GM19239 (cell line): ENCODE measurements at regions not wholly inside any gene's neighbourhood (a gene's known extent, or its start where the extent isn't known, plus 50 kb on each side); places are given as distances from the start of the nearest gene placed in this dataset.
"Not testable (repeated sequence)": the region's sequence is repeated elsewhere in the genome, so short reads cannot be mapped to it uniquely, and the experiment has no call there.

ENCODE experiments used
- DNase-seq: peaks from one replicate; pipeline ENCODE4 v3.0.0; 2011; ENCODE audit warnings: low spot score; ENCODE audit not compliant: insufficient read length
- FAIRE-seq: peaks from 2 replicates; lab custom pipeline; 2011; peaks lifted over from hg19 to GRCh38; lab: Jason Lieb, UNC

DNA sequence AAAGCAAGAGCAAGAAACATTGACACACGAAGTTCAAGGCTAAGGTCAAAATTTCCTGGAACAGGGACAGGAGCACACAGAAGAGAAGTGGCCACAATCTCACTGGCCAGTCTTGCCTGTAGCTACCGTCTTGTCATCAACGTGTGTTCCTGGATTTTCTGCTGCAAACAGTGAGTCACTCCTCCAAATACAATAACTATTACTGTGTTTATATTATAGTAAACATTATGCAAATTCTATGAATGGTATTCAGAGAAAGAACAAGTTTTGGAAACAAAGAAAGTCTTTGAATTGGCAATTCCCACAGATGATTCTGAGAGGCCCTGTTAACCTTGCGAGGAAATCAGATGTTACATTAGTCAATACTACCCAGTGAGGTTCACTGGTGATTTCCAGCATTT lies 220.5 kb downstream of the FAM43A start:
- FAIRE-seq (no peak), DNase-seq (no peak)

DNA sequence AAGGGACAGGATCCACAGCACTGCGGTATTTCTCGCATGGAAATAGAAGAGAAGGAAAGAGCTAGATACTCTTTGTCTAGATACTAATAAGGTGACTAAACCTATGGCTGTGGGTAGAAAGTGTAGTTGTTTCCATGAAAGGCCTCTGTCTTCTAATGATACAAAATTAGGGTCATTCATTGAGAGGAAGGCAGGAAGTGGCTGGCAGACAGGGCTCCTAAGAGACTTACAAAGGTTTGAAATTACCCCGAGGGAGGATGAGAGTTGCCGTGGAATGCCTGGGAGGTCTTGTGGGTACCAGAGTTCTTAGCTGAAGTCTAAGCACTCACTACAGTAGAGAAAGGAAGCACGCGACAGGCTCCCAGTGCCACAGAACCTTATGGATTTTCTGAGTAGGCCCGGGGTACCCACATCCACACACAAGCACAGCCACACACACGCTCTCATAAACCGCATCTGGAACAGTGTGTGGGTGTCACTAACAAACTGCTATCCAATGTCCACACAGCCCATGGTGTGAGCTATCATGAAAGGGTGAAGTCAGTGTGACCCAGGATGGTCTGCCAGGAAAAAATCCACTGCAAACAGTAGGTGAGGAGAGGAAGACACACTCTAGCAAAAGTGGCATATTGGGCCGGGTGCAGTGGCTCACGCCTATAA lies 221.4 kb downstream of the FAM43A start:
- FAIRE-seq (no peak), DNase-seq (no peak)

DNA sequence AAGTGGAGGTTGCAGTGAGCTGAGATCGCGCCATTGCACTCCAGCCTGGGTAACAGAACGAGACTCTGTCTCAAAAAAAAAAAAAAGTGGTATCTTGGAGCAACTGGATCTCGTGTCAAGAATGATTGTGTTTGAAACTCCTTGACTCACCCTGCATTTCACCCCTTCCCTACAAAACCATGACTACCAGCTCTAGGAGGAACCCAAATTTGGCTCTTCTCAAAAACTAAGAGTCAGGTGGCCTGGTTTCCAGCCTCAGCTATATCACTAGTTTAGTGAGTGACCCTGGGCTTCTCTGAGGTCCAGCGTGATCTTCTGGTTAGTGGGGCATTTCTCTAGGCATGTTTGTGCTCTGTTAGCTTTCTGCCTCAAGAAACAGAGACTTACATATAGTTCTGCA lies 222.1 kb downstream of the FAM43A start:
- FAIRE-seq: no peak
- DNase-seq: no peak

DNA sequence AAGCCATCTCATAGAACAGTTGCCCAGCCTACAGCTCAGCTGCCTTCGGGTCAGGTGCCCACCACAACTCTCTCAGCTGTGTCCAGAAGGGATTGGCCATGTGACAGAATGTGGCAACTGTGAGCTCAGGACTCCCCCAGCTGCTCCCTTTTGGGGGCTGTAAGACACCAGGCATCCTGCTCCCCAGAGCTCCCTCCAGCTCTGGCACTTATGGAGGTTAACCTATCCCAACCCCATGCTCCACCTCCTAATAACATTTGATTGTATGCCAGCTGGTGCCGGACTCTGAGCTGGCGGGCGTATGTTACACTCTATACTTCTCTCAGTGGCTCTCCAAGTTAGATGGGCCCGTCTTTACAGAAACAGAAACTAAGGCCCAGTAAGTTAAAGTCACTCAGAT lies 222.8 kb downstream of the FAM43A start:
- FAIRE-seq: no peak
- no peak for DNase-seq

DNA sequence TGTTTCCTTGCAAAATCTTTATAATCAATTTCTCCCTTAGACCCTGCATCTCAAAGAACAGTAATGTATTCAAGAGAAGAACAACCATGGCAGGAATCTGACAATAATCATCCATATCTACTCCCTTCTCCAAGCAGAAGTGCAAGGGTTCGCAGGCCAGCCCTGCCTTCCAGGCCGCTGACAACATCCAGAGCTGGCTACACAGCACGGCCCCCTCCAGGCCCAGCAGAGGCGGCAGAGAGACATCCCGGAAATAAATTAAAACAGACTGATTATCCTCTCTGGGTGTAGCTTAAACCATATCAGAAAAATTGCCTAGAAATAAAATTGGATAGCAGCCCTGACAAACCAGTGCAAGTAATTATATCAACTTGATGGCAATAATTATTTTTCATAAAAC lies 223.3 kb downstream of the FAM43A start:
- no peak for FAIRE-seq

DNA sequence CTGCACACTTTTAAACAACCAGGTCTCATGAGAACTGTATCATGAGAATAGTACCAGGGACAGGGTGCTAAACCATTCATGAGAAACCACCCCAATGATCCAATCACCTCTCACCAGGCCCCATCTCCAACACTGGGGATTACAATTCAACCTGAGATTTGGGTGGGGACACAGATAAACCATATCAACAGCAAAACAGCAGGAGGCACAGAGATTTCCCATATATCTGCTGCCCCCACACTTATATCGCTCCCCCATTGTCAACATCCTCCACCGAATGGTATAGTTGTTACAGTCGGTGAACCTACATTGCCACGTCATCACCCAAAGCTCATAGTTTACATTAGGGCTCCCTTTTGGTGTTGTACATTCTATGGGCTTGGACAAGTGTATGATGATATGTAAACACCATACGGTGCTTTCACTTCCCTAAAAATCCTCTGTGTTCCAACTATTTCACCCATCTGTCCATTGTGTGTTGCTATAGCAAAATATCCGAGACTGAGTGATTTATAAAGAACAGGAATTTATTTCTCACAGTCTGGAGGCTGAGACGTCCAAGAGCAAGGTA lies 224.8 kb downstream of the FAM43A start:
- no peak for FAIRE-seq

More for the DNA sequence above, 223.3 kb downstream of the FAM43A start:
- no peak for DNase-seq

DNA sequence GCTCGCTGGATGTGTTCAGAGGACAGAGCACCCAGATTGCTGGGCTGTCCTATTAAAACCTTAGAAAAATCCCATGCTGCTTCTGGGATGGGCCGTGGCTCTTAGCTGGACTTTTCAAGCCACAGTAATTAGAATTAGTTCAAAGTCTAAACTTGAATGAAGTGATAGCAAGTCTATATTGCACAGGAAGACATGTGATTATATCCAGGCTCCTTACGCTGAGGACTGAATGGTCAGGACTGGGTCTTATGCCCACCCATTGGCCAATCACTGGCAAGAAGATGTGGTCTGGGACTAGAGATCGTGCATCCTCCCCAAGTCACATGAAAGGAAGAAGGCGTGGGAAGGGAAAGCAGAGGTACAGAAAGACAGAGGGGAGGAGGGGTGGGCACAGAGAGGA lies 227.6 kb downstream of the FAM43A start:
- no peak for FAIRE-seq

More for the DNA sequence above, 224.8 kb downstream of the FAM43A start:
- no peak for DNase-seq

DNA sequence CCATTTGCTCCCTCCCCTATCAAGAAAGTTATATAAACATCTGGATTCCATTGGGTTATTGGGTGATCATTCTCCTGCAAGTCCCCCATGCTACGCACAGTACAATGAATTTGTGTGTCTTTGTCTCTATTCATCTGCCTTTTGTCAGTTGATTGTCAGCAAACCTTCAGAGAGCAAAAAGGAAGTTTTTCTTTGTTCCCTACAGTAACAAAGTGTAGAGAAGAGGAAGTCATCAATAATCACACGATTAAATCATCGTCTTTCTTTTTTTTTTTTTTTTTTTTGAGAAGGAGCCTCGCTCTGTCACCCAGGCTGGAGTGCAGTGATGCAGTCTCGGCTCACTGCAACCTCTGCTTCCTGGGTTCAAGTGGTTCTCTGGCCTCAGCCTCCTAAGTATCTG lies 239.2 kb downstream of the FAM43A start:
- not testable (repeated sequence) for DNase-seq, FAIRE-seq

More for the DNA sequence above, 227.6 kb downstream of the FAM43A start:
- no peak for DNase-seq

DNA sequence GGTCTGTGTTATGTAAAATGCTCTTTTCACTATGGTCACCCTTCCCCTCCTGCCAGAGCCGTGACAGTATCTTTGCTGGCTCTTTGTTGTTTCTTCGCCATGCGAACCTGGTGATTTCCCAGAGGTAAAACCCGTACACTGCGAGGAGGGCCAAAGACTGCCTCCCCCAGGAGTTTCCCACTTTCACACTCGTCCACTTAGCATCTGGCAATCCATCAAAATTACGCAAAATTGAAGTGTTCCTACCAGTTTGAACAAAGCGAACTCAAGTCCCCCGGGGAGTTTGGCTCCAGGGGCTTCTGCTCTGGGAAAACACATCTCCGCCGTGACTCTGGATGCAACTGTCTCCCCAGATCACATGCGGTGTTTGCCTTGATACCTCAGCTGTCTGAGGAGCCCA lies 239.9 kb downstream of the FAM43A start:
- DNase-seq (no peak), FAIRE-seq (no peak)

DNA sequence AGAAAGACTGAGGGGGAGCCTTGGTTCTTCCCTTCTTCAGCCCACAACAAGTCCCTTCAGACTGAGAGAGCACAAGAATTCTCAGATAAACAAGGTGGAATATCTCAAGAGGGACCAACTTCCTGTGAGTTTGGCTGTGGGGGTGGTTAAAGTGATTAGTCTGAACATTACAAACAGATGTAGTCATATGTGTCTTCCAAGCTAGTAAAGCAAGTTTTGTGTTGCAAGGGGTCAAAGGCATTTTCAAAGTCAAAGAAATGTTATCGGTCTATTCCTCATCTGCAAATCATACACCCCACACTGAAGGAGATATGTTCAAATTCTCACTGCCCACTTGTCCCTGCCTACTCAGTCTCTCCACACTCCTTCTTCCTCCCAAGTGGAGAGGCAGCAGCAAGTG lies 242.5 kb downstream of the FAM43A start:
- DNase-seq (no peak), FAIRE-seq (no peak)

DNA sequence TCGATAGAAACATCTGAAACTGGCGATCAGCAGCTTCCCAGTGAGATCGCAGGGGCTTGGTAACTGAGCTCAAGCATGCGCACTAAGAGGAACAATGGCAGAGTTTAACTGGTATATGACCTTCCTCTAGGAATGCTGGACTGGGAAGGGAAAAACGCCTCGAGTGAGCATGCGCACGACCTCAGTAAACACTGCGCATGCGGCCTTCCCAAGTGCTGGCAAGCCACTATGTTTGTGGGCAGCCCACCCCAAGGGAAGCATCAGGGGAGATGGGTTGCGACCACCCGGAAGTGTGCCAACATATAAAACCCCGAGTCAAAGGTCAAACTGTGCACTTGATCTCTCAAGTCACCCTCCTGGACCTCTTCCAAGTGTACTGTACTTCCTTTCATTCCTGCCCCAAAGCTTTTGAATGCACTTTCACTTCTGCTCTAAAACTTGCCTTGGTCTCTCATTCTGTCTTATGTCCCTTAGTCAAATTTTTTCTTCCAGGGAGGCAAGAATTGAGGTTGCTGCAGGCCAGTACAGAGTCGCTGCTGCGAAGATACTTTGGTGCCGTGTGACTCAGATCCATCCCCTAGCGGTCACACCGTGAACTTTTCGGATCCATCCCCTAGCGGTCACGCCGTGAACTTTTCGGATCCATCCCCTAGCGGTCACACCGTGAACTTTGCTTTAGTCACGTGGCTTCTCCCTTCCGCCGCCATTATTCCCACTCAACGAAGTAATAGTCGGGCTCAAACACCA lies 243.3 kb downstream of the FAM43A start:
- DNase-seq (no peak), FAIRE-seq (no peak)

DNA sequence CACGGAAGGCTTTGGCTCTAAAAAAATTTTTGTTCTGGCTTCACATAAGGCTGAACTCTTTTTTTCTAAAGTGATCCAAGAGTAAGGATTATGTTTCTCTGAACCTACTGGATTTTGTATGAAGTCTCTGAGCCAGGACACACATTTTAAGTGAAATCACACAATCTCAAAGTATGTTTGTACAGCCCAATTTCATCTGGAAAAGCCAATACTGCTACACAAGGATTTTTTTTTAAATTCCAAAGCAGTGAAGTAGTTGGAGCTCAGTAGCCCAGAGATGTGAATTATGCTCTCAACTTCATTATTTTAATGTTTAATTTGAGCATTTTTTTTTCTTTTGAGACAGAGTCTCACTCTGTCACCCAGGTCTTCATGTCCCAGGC lies 243.9 kb downstream of the FAM43A start:
- FAIRE-seq: no peak

DNA sequence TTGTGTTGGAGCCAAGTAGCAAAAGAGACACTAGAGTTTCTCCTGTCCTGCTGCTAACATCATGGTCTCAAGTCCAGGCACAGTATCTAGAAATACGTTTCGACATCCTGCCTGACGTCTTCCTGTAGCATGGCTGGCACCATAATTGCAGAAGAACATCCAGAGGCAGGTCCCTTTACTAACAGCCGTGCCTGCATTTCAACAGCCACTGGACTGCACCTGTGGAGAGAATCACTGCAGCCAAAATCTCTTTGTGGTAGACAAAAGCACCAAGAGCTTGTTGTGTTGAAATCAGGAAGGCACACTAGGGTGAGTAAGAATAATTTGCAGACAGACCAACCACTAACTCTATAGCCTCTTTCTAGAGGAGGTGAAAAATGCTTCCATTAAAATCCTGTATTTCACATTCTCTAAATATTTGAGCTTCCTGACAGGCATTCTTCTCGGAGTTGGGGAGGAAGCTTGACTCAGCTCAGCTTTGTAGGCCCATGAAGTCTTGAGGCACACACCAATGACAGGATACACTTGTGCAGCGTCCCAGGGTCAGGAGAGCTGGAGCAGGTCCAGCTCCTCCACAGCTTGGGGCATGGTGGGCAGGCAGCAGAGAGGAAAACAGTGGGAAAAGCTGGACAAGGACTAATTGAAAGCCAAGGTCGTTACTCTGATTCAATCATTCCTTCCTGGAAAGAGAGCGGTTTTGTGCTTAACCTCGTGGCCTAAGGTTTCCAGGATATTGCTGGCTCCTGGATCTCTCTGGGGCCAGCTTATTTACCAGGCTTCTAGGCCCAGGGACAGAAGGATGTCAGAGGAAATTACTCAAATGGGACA lies 244.9 kb downstream of the FAM43A start:
- no peak for FAIRE-seq
- no peak for DNase-seq

More for the DNA sequence above, 243.9 kb downstream of the FAM43A start:
- no peak for DNase-seq

DNA sequence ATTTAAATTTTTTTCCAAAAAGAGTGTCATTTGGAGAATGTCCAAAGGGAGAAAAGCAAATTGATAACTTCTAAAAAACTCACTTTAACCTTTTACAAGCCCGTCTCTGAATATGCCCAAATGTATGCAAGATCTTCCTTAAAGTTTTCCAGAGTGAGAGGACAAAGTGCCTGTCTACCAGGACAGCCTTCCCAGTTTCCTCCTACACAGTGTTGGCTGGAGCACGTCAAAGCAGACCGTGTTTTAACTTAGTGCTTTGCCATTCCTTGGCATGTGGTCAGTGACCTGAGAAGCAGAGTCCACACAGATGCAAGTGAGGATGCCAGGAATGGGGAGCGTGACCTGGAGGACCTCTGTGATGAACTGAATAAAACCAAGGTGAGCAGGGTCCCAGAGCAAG lies 245.7 kb downstream of the FAM43A start:
- DNase-seq: no peak
- FAIRE-seq: no peak

DNA sequence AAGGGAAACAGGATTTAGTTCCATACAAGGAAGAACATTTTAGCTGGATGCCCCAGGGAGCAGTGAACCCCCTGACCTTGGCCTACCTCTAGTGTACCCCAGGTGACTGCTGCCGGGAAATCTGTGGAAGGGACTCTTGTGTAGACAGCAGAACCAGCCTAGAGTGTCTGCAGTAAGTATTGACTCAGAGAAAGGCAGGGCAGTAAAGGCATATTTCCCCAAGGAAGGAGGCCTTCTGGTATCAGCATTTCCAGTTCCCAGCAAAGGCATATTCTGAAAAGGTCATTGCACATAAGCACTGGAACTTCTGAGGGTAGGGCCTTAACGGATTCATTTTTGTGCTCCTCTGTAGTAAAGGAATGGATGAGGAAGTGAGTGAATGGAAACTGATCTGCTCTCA lies 246.2 kb downstream of the FAM43A start:
- DNase-seq: no peak
- no peak for FAIRE-seq

DNA sequence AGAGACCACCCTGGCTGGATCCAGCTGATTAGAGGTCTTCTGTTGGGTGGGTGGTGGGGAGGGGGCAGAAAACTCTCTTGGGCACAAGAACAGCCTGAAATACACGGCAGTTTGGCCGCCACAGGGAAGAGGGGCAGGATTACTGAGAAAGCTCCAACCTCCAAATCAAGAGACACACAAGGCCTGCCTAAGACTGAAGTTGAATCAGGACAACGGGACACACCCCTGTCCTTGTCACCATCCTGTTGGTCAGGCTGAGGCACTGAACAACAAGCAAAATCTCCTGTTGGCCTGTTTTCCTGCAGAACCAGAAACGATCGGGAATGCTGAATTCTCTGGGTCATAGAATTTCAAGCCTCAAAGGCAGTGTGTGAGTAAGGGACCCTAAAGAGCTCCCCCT lies 247.8 kb downstream of the FAM43A start:
- FAIRE-seq (no peak), DNase-seq (no peak)

DNA sequence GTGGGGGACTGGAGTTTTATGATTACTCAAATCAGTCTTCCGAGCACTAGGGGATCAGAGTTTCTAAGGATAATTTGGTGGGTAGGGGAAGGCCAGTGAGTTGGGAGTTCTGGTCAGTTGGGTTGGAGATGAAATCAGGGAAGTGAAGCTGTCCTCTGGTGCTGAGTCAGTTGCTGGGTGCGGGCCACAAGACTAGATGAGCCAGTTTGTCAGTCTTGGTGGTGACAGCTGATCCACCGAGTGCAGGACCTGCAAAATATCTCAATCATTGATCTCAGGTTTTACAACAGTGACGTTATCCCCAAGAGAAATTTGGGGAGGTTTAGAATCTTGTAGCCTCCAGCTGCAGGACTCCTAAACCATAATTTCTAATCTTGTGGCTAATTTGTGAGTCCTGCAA lies 249.4 kb downstream of the FAM43A start:
- DNase-seq: no peak
- no peak for FAIRE-seq

DNA sequence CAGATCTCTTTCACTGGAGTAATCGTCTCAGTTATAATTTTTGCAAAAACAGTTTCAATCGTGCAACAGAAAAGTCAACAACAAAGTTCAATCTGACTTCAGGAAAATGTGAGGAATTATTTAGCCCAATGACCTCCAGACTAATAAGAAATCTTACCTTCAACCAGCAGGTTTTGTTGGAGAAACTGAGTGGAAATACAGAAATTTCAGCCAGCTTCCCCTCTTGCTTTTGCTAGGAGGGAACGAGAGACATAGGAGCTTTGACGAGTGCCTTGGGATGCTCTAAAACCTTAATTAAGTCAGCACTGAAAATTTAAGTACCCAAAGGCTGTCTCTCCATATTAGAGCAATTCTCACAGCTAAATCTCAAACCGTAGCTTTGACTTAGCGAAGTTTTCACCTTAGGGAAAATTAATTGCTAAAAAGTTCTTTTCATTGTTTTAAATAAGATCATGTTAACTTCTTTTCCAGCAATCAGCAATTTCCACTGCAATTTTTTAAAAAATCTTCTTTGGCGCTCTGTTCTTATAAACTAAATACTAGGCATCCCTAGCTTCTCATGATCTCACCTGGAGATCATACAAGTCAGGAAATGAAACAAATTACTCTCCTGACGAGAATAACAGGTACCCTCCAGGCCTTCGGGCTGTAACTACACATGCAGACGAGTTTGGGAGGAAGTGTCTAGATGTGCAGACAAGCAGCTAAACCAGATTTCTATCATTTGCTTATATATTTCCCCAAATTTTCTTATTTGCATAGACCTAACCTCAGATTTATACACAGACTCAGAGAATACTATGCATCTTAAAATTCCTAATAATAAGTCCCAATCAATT lies 250.2 kb downstream of the FAM43A start:
- DNase-seq (no peak), FAIRE-seq (no peak)

DNA sequence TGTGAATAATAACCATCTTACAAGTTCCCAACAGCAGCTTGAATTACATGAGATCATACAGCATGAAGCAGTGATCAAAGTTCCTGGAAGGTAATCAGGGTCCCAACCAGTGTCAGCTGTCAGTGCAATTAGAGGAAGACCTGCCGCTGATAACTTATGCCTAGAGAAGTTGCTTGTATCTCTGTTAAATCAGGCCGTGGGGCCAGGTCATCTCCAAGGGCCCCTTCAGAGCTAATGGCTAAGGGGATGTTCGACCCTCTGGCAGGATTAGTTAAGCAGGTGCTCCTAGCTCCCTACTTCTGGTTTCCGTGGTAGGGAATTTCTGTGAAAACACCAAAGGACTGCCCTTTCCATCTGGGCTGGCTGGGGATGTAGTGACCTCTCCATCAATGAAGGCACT lies 251.0 kb downstream of the FAM43A start:
- DNase-seq (no peak), FAIRE-seq (no peak)

DNA sequence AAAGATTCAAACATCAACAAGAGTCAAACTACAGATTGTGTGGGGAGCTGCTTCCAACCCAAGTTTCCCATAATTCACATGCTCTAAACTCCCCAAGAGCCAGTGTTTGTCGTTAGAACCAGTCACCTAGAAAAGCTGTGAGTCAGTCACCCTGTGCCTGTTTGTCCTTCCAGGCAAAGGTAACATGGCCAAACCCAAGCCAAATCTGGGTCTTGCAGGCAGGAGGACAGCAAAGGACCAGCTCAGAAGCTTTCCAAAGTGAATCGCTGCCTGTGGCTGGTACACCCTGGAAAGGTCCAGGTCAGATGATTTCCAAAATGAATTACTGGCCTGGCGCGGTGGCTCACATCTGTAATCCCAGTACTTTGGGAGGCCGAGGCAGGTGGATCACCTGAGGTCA lies 251.5 kb downstream of the FAM43A start:
- FAIRE-seq (no peak), DNase-seq (no peak)
